H1 (cell line): ENCODE measurements at regions not wholly inside any gene's neighbourhood (a gene's known extent, or its start where the extent isn't known, plus 50 kb on each side); places are given as distances from the start of the nearest gene placed in this dataset.

ENCODE experiments used
- CTCF ChIA-PET: fragments of 300-600 bp; sonication (Branson Sonifier 250); formaldehyde crosslinking; loops from one replicate; lab custom pipeline; 2021; ENCODE audit not compliant: partially characterized antibody; lab: Charles Lee
- POLR2A ChIA-PET: fragments of 300-600 bp; sonication (Branson Sonifier 250); formaldehyde crosslinking; loops from one replicate; lab custom pipeline; 2021; ENCODE audit warnings: inconsistent platforms; ENCODE audit not compliant: partially characterized antibody; lab: Charles Lee
- DNase-seq, 2 experiments: peaks; one replicate each; pipeline versions ENCODE4 v3.0.0 to v3.0.0-alpha.2; 2010 to 2022; ENCODE audit warnings: low spot score in 2 of 2, low read depth in 1 of 2, mixed read lengths in 1 of 2
- FAIRE-seq: peaks from 2 replicates; lab custom pipeline; 2011; peaks lifted over from hg19 to GRCh38; lab: Jason Lieb, UNC
- H2AFZ ChIP-seq: 2 replicates; pipeline ENCODE4 v1.8.1; 2012; ENCODE audit warnings: low read length, inconsistent platforms
- H2AK5ac ChIP-seq: 2 replicates; pipeline ENCODE4 v1.6.1; 2013; ENCODE audit warnings: low read depth, low read length
- H2BK120ac ChIP-seq: replicated peaks from 2 replicates; pipeline ENCODE3; 2013; ENCODE audit warnings: low read depth, low read length, inconsistent platforms
- H2BK12ac ChIP-seq: 2 replicates; pipeline ENCODE4 v1.6.1; 2013; ENCODE audit warnings: low read depth, low read length
- H2BK15ac ChIP-seq: 2 replicates; pipeline ENCODE4 v1.6.1; 2013; ENCODE audit warnings: low read length
- H2BK20ac ChIP-seq: 2 replicates; pipeline ENCODE4 v1.6.1; 2013; ENCODE audit warnings: low read length
- H2BK5ac ChIP-seq: 2 replicates; pipeline ENCODE4 v1.6.1; 2013; ENCODE audit warnings: low read depth, low read length
- H3K14ac ChIP-seq: 2 replicates; pipeline ENCODE4 v1.6.1; 2013; ENCODE audit warnings: inconsistent platforms; ENCODE audit not compliant: insufficient read length
- H3K18ac ChIP-seq: 2 replicates; pipeline ENCODE4 v1.6.1; 2013; ENCODE audit warnings: low read length; ENCODE audit errors: extremely low read depth
- H3K23ac ChIP-seq: 2 replicates; pipeline ENCODE4 v1.6.1; 2013; ENCODE audit warnings: inconsistent platforms; ENCODE audit not compliant: insufficient read length
- H3K23me2 ChIP-seq: 2 replicates; pipeline ENCODE4 v1.6.1; 2013; ENCODE audit warnings: low read depth, low read length
- H3K27ac ChIP-seq: 2 replicates; pipeline ENCODE4 v1.6.1; 2011; ENCODE audit warnings: low read depth, low read length, inconsistent platforms
- H3K27me3 ChIP-seq, 4 experiments: replicated peaks in 1 of 4; 1 replicate in 1 of 4; 2 replicates in 3 of 4; pipeline versions ENCODE4 v1.6.1 to v1.8.1; 2011 to 2013; ENCODE audit warnings: low read length in 3 of 4, mild to moderate bottlenecking in 3 of 4, inconsistent platforms in 2 of 4, mixed read lengths in 2 of 4, moderate library complexity in 1 of 4; ENCODE audit not compliant: control insufficient read depth in 3 of 4, insufficient read depth in 3 of 4; ENCODE audit errors: extremely low read depth in 1 of 4
- H3K36me3 ChIP-seq, 4 experiments: 2 replicates each; pipeline versions ENCODE4 v1.6.1 to v1.8.1; 2011 to 2013; ENCODE audit warnings: mild to moderate bottlenecking in 4 of 4, low read length in 3 of 4, moderate library complexity in 2 of 4, control low read depth in 1 of 4, inconsistent platforms in 1 of 4; ENCODE audit not compliant: insufficient read depth in 4 of 4, control insufficient read depth in 2 of 4
- H3K4ac ChIP-seq: replicated peaks from 2 replicates; pipeline ENCODE3; 2013; ENCODE audit warnings: low read length, low read depth, mixed read lengths, inconsistent platforms; ENCODE audit not compliant: insufficient read length
- H3K4me1 ChIP-seq, 4 experiments: replicated peaks in 1 of 4; 1 replicate in 1 of 4; 2 replicates in 3 of 4; pipeline versions ENCODE4 v1.6.1 to v1.8.1; 2011 to 2013; ENCODE audit warnings: low read length in 3 of 4, inconsistent platforms in 2 of 4, mixed read lengths in 1 of 4; ENCODE audit not compliant: insufficient read depth in 4 of 4, control insufficient read depth in 3 of 4
- H3K4me2 ChIP-seq, 2 experiments: 2 replicates each; pipeline versions ENCODE4 v1.6.1 to v1.8.1; 2011 to 2013; ENCODE audit warnings: low read depth in 2 of 2, low read length in 2 of 2, control low read depth in 1 of 2, inconsistent platforms in 1 of 2, mild to moderate bottlenecking in 1 of 2; ENCODE audit not compliant: insufficient read depth in 1 of 2
- H3K4me3 ChIP-seq, 4 experiments: fragments of 200-600, 300-600 bp in 1 of 4; sonication (generic), shearing (Covaris generic), sonication (Bioruptor Twin) in 1 of 4; 2 replicates each; pipeline versions ENCODE4 v1.5.1 to v1.8.1; 2011 to 2016; ENCODE audit warnings: low read length in 4 of 4, low read depth in 3 of 4, control low read depth in 2 of 4, inconsistent platforms in 2 of 4, mild to moderate bottlenecking in 2 of 4, mixed read lengths in 1 of 4, moderate library complexity in 1 of 4; ENCODE audit not compliant: insufficient read depth in 2 of 4; ENCODE audit errors: extremely low read depth in 1 of 4
- H3K56ac ChIP-seq: replicated peaks from 2 replicates; pipeline ENCODE3; 2013; ENCODE audit warnings: low read depth, mild to moderate bottlenecking, mixed read lengths, low read length, inconsistent platforms; ENCODE audit not compliant: insufficient read length
- H3K79me1 ChIP-seq: 2 replicates; pipeline ENCODE4 v1.6.1; 2013; ENCODE audit warnings: low read depth, low read length, control low read depth
- H3K79me2 ChIP-seq, 2 experiments: 2 replicates each; pipeline versions ENCODE4 v1.6.1 to v1.8.1; 2012 to 2013; ENCODE audit warnings: low read length in 2 of 2, mild to moderate bottlenecking in 2 of 2, inconsistent platforms in 1 of 2; ENCODE audit not compliant: insufficient read depth in 2 of 2, control insufficient read depth in 1 of 2
- H3K9ac ChIP-seq, 4 experiments: replicated peaks in 1 of 4; 1 replicate in 1 of 4; 2 replicates in 3 of 4; pipeline versions ENCODE4 v1.6.1 to v1.8.1; 2011 to 2013; ENCODE audit warnings: low read depth in 3 of 4, low read length in 3 of 4, control low read depth in 2 of 4, mild to moderate bottlenecking in 2 of 4, moderate library complexity in 2 of 4, inconsistent platforms in 1 of 4; ENCODE audit errors: extremely low read depth in 1 of 4
- H3K9me3 ChIP-seq, 2 experiments: 2 replicates each; pipeline versions ENCODE4 v1.6.1 to v1.8.1; 2012 to 2013; ENCODE audit warnings: mild to moderate bottlenecking in 2 of 2, moderate library complexity in 2 of 2, control low read depth in 1 of 2, inconsistent platforms in 1 of 2, low read depth in 1 of 2, low read length in 1 of 2, mixed read lengths in 1 of 2; ENCODE audit not compliant: insufficient read depth in 2 of 2
- H4K20me1 ChIP-seq, 2 experiments: replicated peaks in 1 of 2; 2 replicates each; pipeline versions ENCODE3 to v1.8.1; 2011 to 2013; ENCODE audit warnings: inconsistent platforms in 2 of 2, low read length in 2 of 2, mild to moderate bottlenecking in 1 of 2; ENCODE audit not compliant: insufficient read depth in 2 of 2, control insufficient read depth in 1 of 2
- H4K5ac ChIP-seq: 2 replicates; pipeline ENCODE4 v1.6.1; 2013; ENCODE audit warnings: low read length, low read depth, mixed read lengths, inconsistent platforms; ENCODE audit not compliant: insufficient read length
- H4K8ac ChIP-seq: 2 replicates; pipeline ENCODE4 v1.8.0; 2013; ENCODE audit warnings: mild to moderate bottlenecking, moderate library complexity, low read length, inconsistent platforms; ENCODE audit not compliant: insufficient read depth; ENCODE audit errors: extremely low read depth
- H4K91ac ChIP-seq: replicated peaks from 2 replicates; pipeline ENCODE3; 2013; ENCODE audit warnings: low read length, mixed read lengths, inconsistent platforms; ENCODE audit not compliant: insufficient read length
- EP300 ChIP-seq, 2 experiments: IDR thresholded peaks; 1 replicate in 1 of 2; 2 replicates in 1 of 2; pipeline ENCODE4 v1.6.1; 2011 to 2012; ENCODE audit warnings: low read depth in 2 of 2, low read length in 2 of 2, mild to moderate bottlenecking in 2 of 2, borderline replicate concordance in 1 of 2, inconsistent platforms in 1 of 2, moderate library complexity in 1 of 2
- POU5F1 ChIP-seq: IDR thresholded peaks from 2 replicates; pipeline ENCODE4 v1.6.1; 2011; ENCODE audit warnings: low read depth, mild to moderate bottlenecking, low read length, moderate library complexity
- SP1 ChIP-seq: IDR thresholded peaks from 2 replicates; pipeline ENCODE4 v1.6.1; 2011; ENCODE audit warnings: low read depth, low read length
- SP4 ChIP-seq: IDR thresholded peaks from 2 replicates; pipeline ENCODE4 v1.6.1; 2012; ENCODE audit warnings: low read length, inconsistent platforms
- SUZ12 ChIP-seq: fragments of 200-600 bp; sonication (generic); IDR thresholded peaks from 2 replicates; pipeline ENCODE4 v1.6.1; 2012; ENCODE audit warnings: mild to moderate bottlenecking, inconsistent platforms, low read length, moderate library complexity, mixed read lengths
- TBP ChIP-seq: IDR thresholded peaks from 2 replicates; pipeline ENCODE4 v1.6.1; 2011; ENCODE audit warnings: low read depth, low read length, improper control_type of control experiment
- TCF12 ChIP-seq: IDR thresholded peaks from 2 replicates; pipeline ENCODE4 v1.6.1; 2011; ENCODE audit warnings: low read depth, mild to moderate bottlenecking, low read length
- YY1 ChIP-seq: IDR thresholded peaks from 2 replicates; pipeline ENCODE4 v1.6.1; 2011; ENCODE audit warnings: low read depth, mild to moderate bottlenecking, low read length
- WGBS, 2 experiments: shearing (Covaris generic) in 1 of 2; methylation state at CpG; one replicate each; pipeline versions ENCODE4 v1.1.6 to v1.1.7; 2013 to 2015; ENCODE audit warnings: low lambda C conversion rate in 2 of 2, mixed read lengths in 2 of 2, inconsistent platforms in 1 of 2, low coverage in 1 of 2, missing lambda C conversion rate in 1 of 2; ENCODE audit not compliant: insufficient replicate concordance in 2 of 2, insufficient coverage in 1 of 2, insufficient read length in 1 of 2; ENCODE audit errors: extremely low coverage in 1 of 2, missing lambda C conversion rate in 1 of 2; 5-methylcytosine and 5-hydroxymethylcytosine counted together
- TF ChIP-seq, protein P1 (sequence below): IDR thresholded peaks from 2 replicates; pipeline ENCODE4 v1.6.1; 2012; ENCODE audit warnings: inconsistent platforms
- TF ChIP-seq, protein P2 (sequence below): IDR thresholded peaks from 2 replicates; pipeline ENCODE4 v1.6.1; 2012; ENCODE audit warnings: low read length, inconsistent platforms
- TF ChIP-seq, protein P3 (sequence below): IDR thresholded peaks from 2 replicates; pipeline ENCODE4 v1.6.1; 2012; ENCODE audit warnings: inconsistent platforms

DNA sequence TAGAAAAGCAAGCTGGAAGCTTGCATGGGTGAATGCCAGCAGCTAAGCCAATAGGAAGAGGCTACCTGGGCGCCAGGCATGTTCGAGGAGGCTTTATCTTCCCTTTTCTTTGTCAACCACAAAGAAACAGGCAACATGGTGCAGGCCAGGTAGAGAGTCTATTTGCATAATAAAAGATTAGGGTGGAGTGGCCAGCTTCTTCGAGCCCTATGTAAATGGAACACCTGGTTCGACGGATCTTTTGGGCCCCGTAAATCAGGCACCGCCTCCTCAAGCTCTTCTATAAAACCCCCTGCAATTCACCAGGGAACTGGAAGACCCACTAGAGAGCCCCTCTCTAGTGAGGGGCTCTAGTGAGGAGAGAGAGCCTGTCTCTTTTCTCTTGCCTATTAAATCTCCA lies 1106.2 kb upstream of the CELF2 start:
- Histone ChIP-seq H3K14ac (no peak overlapping the region), H3K4me3 (no peak overlapping the region), H3K79me2 (no peaks in the 10 kb centered on the region), H2BK12ac (no peak overlapping the region), H2AFZ (no peak overlapping the region), H3K79me1 (no peaks in the 10 kb centered on the region), H3K4me2 (no peak overlapping the region), H4K8ac (no peak overlapping the region), H3K23ac (no peak overlapping the region), H4K5ac (no peak overlapping the region), H3K18ac (no peak overlapping the region; the same call in 1 of the 2 replicates), H3K4ac (no peak overlapping the region), H3K23me2 (no peaks in the 10 kb centered on the region), H3K36me3 (no peaks in the 10 kb centered on the region), H3K9me3 (0 out of 4 replicates have a peak, but pooled peaks cover 2 to 6% of the 10 kb centered on the region in 2 experiments), H2BK20ac (no peak overlapping the region), H2AK5ac (no peak overlapping the region), H3K4me1 (peaks cover 3 to 8% (median 5%) of the 10 kb centered on the region in 4 experiments; a peak in 4 of 7 replicates), H3K9ac (no peak overlapping the region), H2BK15ac (no peak overlapping the region), H4K20me1 (no peaks in the 10 kb centered on the region), H2BK5ac (no peak overlapping the region), H2BK120ac (no peak overlapping the region), H3K56ac (no peak overlapping the region), H3K27me3 (no peaks in the 10 kb centered on the region), H4K91ac (no peak overlapping the region), H3K27ac (peak overlapping the region; percentile 26; the same call in 1 of the 2 replicates)
- WGBS, 2 experiments, result 29% methylated on average over 7 of the region's 7 CpGs; no CpG with 5 or more reads in 1 of the 2 experiments
- peak; percentile 49 to 56 for DNase-seq
- FAIRE-seq, result peak; percentile 93
- ChIA-PET POLR2A (interaction anchor here (1.2 to 1.6 kb wide), 2 partner anchors 11 to 252 kb away, joined by 3 to 5 read pairs; no protein-coding TSS in a partner anchor), CTCF (interaction anchor here (0.6 to 0.7 kb wide), 2 partner anchors 40 to 266 kb away, joined by 3 read pairs; no protein-coding TSS in a partner anchor)
- TF ChIP-seq, protein P1, sequence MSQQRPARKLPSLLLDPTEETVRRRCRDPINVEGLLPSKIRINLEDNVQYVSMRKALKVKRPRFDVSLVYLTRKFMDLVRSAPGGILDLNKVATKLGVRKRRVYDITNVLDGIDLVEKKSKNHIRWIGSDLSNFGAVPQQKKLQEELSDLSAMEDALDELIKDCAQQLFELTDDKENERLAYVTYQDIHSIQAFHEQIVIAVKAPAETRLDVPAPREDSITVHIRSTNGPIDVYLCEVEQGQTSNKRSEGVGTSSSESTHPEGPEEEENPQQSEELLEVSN, result peak; percentile 54
- peak; percentile 77 for TF ChIP-seq TBP
- TF ChIP-seq SP4, result no peak
- peak; percentile 74; the same call in 1 of the 2 replicates for TF ChIP-seq POU5F1
- 0 out of 2 replicates have a peak, but pooled peaks have one; percentile 9 for TF ChIP-seq SP1
- TF ChIP-seq, protein P2, sequence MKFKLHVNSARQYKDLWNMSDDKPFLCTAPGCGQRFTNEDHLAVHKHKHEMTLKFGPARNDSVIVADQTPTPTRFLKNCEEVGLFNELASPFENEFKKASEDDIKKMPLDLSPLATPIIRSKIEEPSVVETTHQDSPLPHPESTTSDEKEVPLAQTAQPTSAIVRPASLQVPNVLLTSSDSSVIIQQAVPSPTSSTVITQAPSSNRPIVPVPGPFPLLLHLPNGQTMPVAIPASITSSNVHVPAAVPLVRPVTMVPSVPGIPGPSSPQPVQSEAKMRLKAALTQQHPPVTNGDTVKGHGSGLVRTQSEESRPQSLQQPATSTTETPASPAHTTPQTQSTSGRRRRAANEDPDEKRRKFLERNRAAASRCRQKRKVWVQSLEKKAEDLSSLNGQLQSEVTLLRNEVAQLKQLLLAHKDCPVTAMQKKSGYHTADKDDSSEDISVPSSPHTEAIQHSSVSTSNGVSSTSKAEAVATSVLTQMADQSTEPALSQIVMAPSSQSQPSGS, result no peak
- TF ChIP-seq, protein P3, sequence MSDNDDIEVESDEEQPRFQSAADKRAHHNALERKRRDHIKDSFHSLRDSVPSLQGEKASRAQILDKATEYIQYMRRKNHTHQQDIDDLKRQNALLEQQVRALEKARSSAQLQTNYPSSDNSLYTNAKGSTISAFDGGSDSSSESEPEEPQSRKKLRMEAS, result peak; percentile 28; the same call in 1 of the 2 replicates
- TF ChIP-seq TCF12, result peak; percentile 80; the same call in 1 of the 2 replicates
- TF ChIP-seq SUZ12, result no peak
- TF ChIP-seq EP300 (IDR thresholded peaks at IDR 0.05; ENCODE audit: borderline replicate concordance in 1 of 2, low read depth in 2 of 2, low read length in 2 of 2), result peak in 1 of 2 experiments; percentile 24; a peak in 1 of 3 replicates
- peak; percentile 46 for TF ChIP-seq YY1
